Sigmoid colon (tissue), 6 donors: ENCODE measurements at regions not wholly inside any gene's neighbourhood (a gene's known extent, or its start where the extent isn't known, plus 50 kb on each side); places are given as distances from the start of the nearest gene placed in this dataset.

Source experiments
- DNase-seq: peaks from one replicate; pipeline ENCODE4 v3.0.0-alpha.2; 2019
- H3K27ac ChIP-seq, 4 donors: fragments of 200-600 bp; sonication (generic); one replicate each; pipeline ENCODE4 v1.5.1; 2016 to 2019; ENCODE audit warnings: mild to moderate bottlenecking in 1 of 4
- H3K27me3 ChIP-seq, 3 donors: fragments of 200-600 bp; sonication (generic); one replicate each; pipeline ENCODE4 v1.5.1; 2019; ENCODE audit warnings: mild to moderate bottlenecking in 1 of 3
- H3K36me3 ChIP-seq, 4 donors: fragments of 200-600 bp; sonication (generic); one replicate each; pipeline ENCODE4 v1.5.1; 2016 to 2019
- H3K4me1 ChIP-seq, 4 donors: fragments of 200-600 bp; sonication (generic); one replicate each; pipeline ENCODE4 v1.5.1; 2017 to 2019
- H3K4me3 ChIP-seq, 4 donors: fragments of 200-600 bp; sonication (generic); one replicate each; pipeline ENCODE4 v1.5.1; 2017 to 2019; ENCODE audit warnings: mild to moderate bottlenecking in 2 of 4, moderate library complexity in 1 of 4
- H3K9me3 ChIP-seq, 4 donors: fragments of 200-600 bp in 3 of 4; sonication (generic) in 3 of 4; one replicate each; pipeline versions ENCODE4 v1.5.1 to v1.6.1; 2013 to 2019
- CTCF ChIP-seq, 4 experiments: fragments of 450-650 bp in 3 of 4; fragments of 200-600 bp in 1 of 4; IDR thresholded peaks; one replicate each; pipeline ENCODE4 v1.5.1; 2016 to 2019; ENCODE audit warnings: antibody characterized with exemption in 4 of 4, mild to moderate bottlenecking in 3 of 4, moderate library complexity in 2 of 4
- EP300 ChIP-seq, 4 donors: sonication (generic); formaldehyde crosslinking; IDR thresholded peaks; one replicate each; pipeline ENCODE4 v1.6.1; 2017; ENCODE audit warnings: antibody characterized with exemption in 4 of 4
- POLR2A ChIP-seq, 2 donors: fragments of 450-650 bp; IDR thresholded peaks; one replicate each; pipeline ENCODE4 v1.6.1; 2016; ENCODE audit warnings: antibody characterized with exemption in 2 of 2, mild to moderate bottlenecking in 2 of 2, moderate library complexity in 2 of 2
- POLR2AphosphoS5 ChIP-seq, 4 donors: sonication (generic); formaldehyde crosslinking; IDR thresholded peaks; one replicate each; pipeline ENCODE4 v1.6.1; 2017; ENCODE audit warnings: antibody characterized with exemption in 4 of 4
- WGBS, 2 donors: extraction: QIAGEN DNeasy Blood & Tissue Kit; methylation state at CpG; one replicate each; pipeline ENCODE4 v1.1.7; 2013; 5-methylcytosine and 5-hydroxymethylcytosine counted together
- intact Hi-C: fragments of 100-400 bp; cut with DNase I; formaldehyde crosslinking; loops from one replicate; pipeline ENCODE4 v1.15.1; 2023
- donor health status: healthy with polysubstance abuse.
- donor health status: healthy.

GRCh38 chr11:121714351-121714750 lies 261.6 kb upstream of the SORL1-AS1 start:
- 87 to 94% methylated on average over 3 of the region's 3 CpGs for WGBS, 2 donors
- Histone ChIP-seq H3K36me3 (no peaks in the 10 kb centered on the region), H3K27ac (peak overlapping the region in 1 of 4 donors; percentile 68), H3K4me1 (peaks cover 0 to 11% (median 0%) of the 10 kb centered on the region in 4 donors), H3K27me3 (no peaks in the 10 kb centered on the region), H3K9me3 (no peaks in the 10 kb centered on the region), H3K4me3 (no peak overlapping the region)
- no peak for TF ChIP-seq EP300 (IDR thresholded peaks at IDR 0.05)
- TF ChIP-seq POLR2AphosphoS5 (IDR thresholded peaks at IDR 0.05), result no peak
- TF ChIP-seq CTCF (IDR thresholded peaks at IDR 0.05), result no peak
- intact Hi-C loops, result no loop called here
- DNase-seq, result no peak

- WGBS, 2 donors, result 31 to 55% methylated on average over 1 of the region's 1 CpG
- intact Hi-C loops, result no loop called here
- H3K9me3 ChIP-seq, result no peaks in the 10 kb centered on the region
- DNase-seq, result no peak
- H3K4me1 ChIP-seq, result peaks cover 0 to 11% (median 0%) of the 10 kb centered on the region in 4 donors
- H3K27ac ChIP-seq, result peak overlapping the region in 2 of 4 donors; percentile 27 to 43
- no peaks in the 10 kb centered on the region for H3K27me3 ChIP-seq
- TF ChIP-seq CTCF (IDR thresholded peaks at IDR 0.05), result no peak
- peak in 1 of 4 donors; percentile 11 for TF ChIP-seq POLR2AphosphoS5 (IDR thresholded peaks at IDR 0.05)
- TF ChIP-seq EP300 (IDR thresholded peaks at IDR 0.05), result no peak
- TF ChIP-seq POLR2A (IDR thresholded peaks at IDR 0.05), result no peak
- no peaks in the 10 kb centered on the region for H3K36me3 ChIP-seq
- H3K4me3 ChIP-seq, result no peak overlapping the region
Measured at GRCh38 chr11:121711939-121712338, 259.2 kb upstream of the SORL1-AS1 start.

- TF ChIP-seq EP300 (IDR thresholded peaks at IDR 0.05), result no peak
- no peak for TF ChIP-seq CTCF (IDR thresholded peaks at IDR 0.05)
- no peak for TF ChIP-seq POLR2A (IDR thresholded peaks at IDR 0.05)
- no peak for TF ChIP-seq POLR2AphosphoS5 (IDR thresholded peaks at IDR 0.05)
- no peak for DNase-seq
- Histone ChIP-seq H3K4me3 (no peak overlapping the region), H3K36me3 (no peaks in the 10 kb centered on the region), H3K27ac (no peak overlapping the region), H3K9me3 (no peaks in the 10 kb centered on the region), H3K27me3 (no peaks in the 10 kb centered on the region), H3K4me1 (peaks cover 0 to 11% (median 0%) of the 10 kb centered on the region in 4 donors)
- intact Hi-C loops, result no loop called here
- WGBS, 2 donors, result 61 to 84% methylated on average over 2 of the region's 2 CpGs
Measured at GRCh38 chr11:121711236-121711635, 258.5 kb upstream of the SORL1-AS1 start.

GRCh38 chr11:121706884-121707420 lies 254.2 kb upstream of the SORL1-AS1 start:
- peaks cover 0 to 8% (median 0%) of the 10 kb centered on the region in 4 donors for H3K4me1 ChIP-seq
- DNase-seq, result no peak
- TF ChIP-seq POLR2AphosphoS5 (IDR thresholded peaks at IDR 0.05) (no peak), CTCF (IDR thresholded peaks at IDR 0.05) (no peak), EP300 (IDR thresholded peaks at IDR 0.05) (no peak), POLR2A (IDR thresholded peaks at IDR 0.05) (no peak)
- H3K27ac ChIP-seq, result no peak overlapping the region
- no peaks in the 10 kb centered on the region for H3K9me3 ChIP-seq
- intact Hi-C loops, result no loop called here
- 7 to 28% methylated on average over 1 of the region's 1 CpG for WGBS, 2 donors
- no peak overlapping the region for H3K4me3 ChIP-seq
- H3K36me3 ChIP-seq, result no peaks in the 10 kb centered on the region
- no peaks in the 10 kb centered on the region for H3K27me3 ChIP-seq

GRCh38 chr11:121703201-121703600 lies 250.4 kb upstream of the SORL1-AS1 start:
- WGBS, 2 donors, result 73 to 76% methylated on average over 2 of the region's 2 CpGs
- Histone ChIP-seq H3K27ac (no peak overlapping the region), H3K36me3 (no peaks in the 10 kb centered on the region), H3K4me3 (no peak overlapping the region), H3K4me1 (no peaks in the 10 kb centered on the region), H3K9me3 (no peaks in the 10 kb centered on the region), H3K27me3 (no peaks in the 10 kb centered on the region)
- TF ChIP-seq POLR2AphosphoS5 (IDR thresholded peaks at IDR 0.05) (no peak), CTCF (IDR thresholded peaks at IDR 0.05) (no peak), EP300 (IDR thresholded peaks at IDR 0.05) (no peak), POLR2A (IDR thresholded peaks at IDR 0.05) (no peak)
- intact Hi-C loops, result no loop called here
- no peak for DNase-seq
